ENCODE measurements at regions not wholly inside any gene's neighbourhood (a gene's known extent, or its start where the extent isn't known, plus 50 kb on each side); places are given as distances from the start of the nearest gene placed in this dataset.

DNA sequence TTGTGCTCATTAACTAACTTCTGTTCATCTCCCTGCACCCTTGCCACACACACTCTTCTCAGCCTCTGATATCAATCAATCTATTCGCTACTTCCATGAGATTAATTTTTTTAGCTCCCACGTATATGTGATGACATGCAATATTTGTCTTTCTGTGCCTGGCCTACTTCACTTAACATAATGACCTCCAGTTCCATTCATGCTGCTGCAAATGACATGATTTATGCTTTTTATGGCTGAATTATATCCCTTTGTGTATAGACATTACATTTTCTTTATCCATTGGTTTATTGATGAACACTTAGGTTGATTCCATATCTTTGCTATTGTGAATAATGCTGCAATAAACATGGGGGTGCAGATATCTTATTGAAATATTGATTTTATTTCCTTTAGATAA lies 50.8 kb upstream of the SPTLC3 start:
- TF ChIP-seq, protein P1, sequence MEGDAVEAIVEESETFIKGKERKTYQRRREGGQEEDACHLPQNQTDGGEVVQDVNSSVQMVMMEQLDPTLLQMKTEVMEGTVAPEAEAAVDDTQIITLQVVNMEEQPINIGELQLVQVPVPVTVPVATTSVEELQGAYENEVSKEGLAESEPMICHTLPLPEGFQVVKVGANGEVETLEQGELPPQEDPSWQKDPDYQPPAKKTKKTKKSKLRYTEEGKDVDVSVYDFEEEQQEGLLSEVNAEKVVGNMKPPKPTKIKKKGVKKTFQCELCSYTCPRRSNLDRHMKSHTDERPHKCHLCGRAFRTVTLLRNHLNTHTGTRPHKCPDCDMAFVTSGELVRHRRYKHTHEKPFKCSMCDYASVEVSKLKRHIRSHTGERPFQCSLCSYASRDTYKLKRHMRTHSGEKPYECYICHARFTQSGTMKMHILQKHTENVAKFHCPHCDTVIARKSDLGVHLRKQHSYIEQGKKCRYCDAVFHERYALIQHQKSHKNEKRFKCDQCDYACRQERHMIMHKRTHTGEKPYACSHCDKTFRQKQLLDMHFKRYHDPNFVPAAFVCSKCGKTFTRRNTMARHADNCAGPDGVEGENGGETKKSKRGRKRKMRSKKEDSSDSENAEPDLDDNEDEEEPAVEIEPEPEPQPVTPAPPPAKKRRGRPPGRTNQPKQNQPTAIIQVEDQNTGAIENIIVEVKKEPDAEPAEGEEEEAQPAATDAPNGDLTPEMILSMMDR (IDR thresholded peaks at IDR 0.05; ENCODE audit: unreplicated experiment) = no peak
- Mint-ChIP-seq H3K36me3 (ENCODE audit: insufficient read depth) (no peaks in the 10 kb centered on the region), H3K9me3 (ENCODE audit: low read depth) (peaks cover 6% of the 10 kb centered on the region), H3K4me1 (ENCODE audit: low read depth) (peaks cover 4% of the 10 kb centered on the region), H3K4me3 (ENCODE audit: low read depth) (no peak overlapping the region), H3K27ac (no peak overlapping the region), H3K27me3 (no peaks in the 10 kb centered on the region)
- no peak for DNase-seq (ENCODE audit: low spot score, unreplicated experiment)

Data from progenitor cell of endocrine pancreas (in vitro differentiated cells).